ENCODE measurements at regions not wholly inside any gene's neighbourhood (a gene's known extent, or its start where the extent isn't known, plus 50 kb on each side); places are given as distances from the start of the nearest gene placed in this dataset.
"Not testable (repeated sequence)": the region's sequence is repeated elsewhere in the genome, so short reads cannot be mapped to it uniquely, and the experiment has no call there.

- DNase-seq, result no peak
These were observed 972.6 kb downstream of the TMTC2 start for GRCh38 chr12:83659321-83659720.

GRCh38 chr12:83656004-83656403 lies 969.3 kb downstream of the TMTC2 start:
- no peak for DNase-seq

- no peak for DNase-seq
These were observed 955.5 kb downstream of the TMTC2 start for GRCh38 chr12:83642205-83642604.

GRCh38 chr12:83641789-83642188 lies 955.1 kb downstream of the TMTC2 start:
- DNase-seq, result no peak

- DNase-seq, result peak; percentile 9
These were observed 948.1 kb downstream of the TMTC2 start for GRCh38 chr12:83634726-83635267.

- DNase-seq, result no peak
These were observed 943.8 kb downstream of the TMTC2 start for GRCh38 chr12:83630526-83630925.

GRCh38 chr12:83629931-83630330 lies 943.2 kb downstream of the TMTC2 start:
- DNase-seq, result peak; percentile 8

GRCh38 chr12:83622205-83622604 lies 935.5 kb downstream of the TMTC2 start:
- DNase-seq, result no peak

- DNase-seq, result no peak
These were observed 933.3 kb downstream of the TMTC2 start for GRCh38 chr12:83619973-83620372.

- DNase-seq, result no peak
These were observed 928.4 kb downstream of the TMTC2 start for GRCh38 chr12:83615152-83615551.

GRCh38 chr12:83613586-83614110 lies 926.9 kb downstream of the TMTC2 start:
- DNase-seq, result no peak

- no peak for DNase-seq
These were observed 916.4 kb downstream of the TMTC2 start for GRCh38 chr12:83603106-83603505.

- DNase-seq, result no peak
These were observed 888.6 kb downstream of the TMTC2 start for GRCh38 chr12:83575326-83575725.

GRCh38 chr12:83574142-83574541 lies 887.4 kb downstream of the TMTC2 start:
- DNase-seq, result no peak

GRCh38 chr12:83573671-83574070 lies 887.0 kb downstream of the TMTC2 start:
- DNase-seq, result peak; percentile 56

GRCh38 chr12:83559650-83560049 lies 872.9 kb downstream of the TMTC2 start:
- DNase-seq, result no peak

GRCh38 chr12:83556040-83556439 lies 869.3 kb downstream of the TMTC2 start:
- not testable (repeated sequence) for DNase-seq

GRCh38 chr12:83541446-83541845 lies 854.7 kb downstream of the TMTC2 start:
- DNase-seq, result no peak

GRCh38 chr12:83538361-83538965 lies 851.8 kb downstream of the TMTC2 start:
- no peak for DNase-seq

- DNase-seq, result no peak
These were observed 850.8 kb downstream of the TMTC2 start for GRCh38 chr12:83537428-83538053.

- no peak for DNase-seq
These were observed 849.8 kb downstream of the TMTC2 start for GRCh38 chr12:83536496-83536895.

GRCh38 chr12:83528571-83528970 lies 841.9 kb downstream of the TMTC2 start:
- no peak for DNase-seq

GRCh38 chr12:83527810-83528209 lies 841.1 kb downstream of the TMTC2 start:
- DNase-seq, result no peak

- DNase-seq, result no peak
These were observed 828.8 kb downstream of the TMTC2 start for GRCh38 chr12:83515306-83516026.

Measured in fibroblast of upper back skin (primary cell).